PC-3 (cell line): ENCODE measurements at regions not wholly inside any gene's neighbourhood (a gene's known extent, or its start where the extent isn't known, plus 50 kb on each side); places are given as distances from the start of the nearest gene placed in this dataset.

Source experiments
- ATAC-seq: fragments of 200-7000 bp; cut with Tn5 transposase; 2 replicates; pipeline ENCODE4 v1.9.1; 2020; ENCODE audit warnings: mild to moderate bottlenecking, moderate library complexity
- BruUV-seq: library from RNA; stranded (reverse); fragments of 400-500 nt; replicated peaks from 2 replicates; lab custom pipeline; 2021; lab: Mats Ljungman, UMichigan
- CTCF ChIA-PET: fragments of 300-600 bp; sonication (Branson Sonifier 250); formaldehyde crosslinking; loops from one replicate; lab custom pipeline; 2022; ENCODE audit warnings: antibody characterized with exemption; lab: Charles Lee
- POLR2A ChIA-PET: fragments of 300-600 bp; sonication (Branson Sonifier 250); formaldehyde crosslinking; loops from one replicate; lab custom pipeline; 2022; ENCODE audit warnings: antibody characterized with exemption; ENCODE audit not compliant: unreplicated experiment; lab: Charles Lee
- DNase-seq: peaks from one replicate; pipeline ENCODE4 v3.0.0-alpha.2; 2015
- H2AFZ ChIP-seq: fragments of 300-600 bp; sonication (generic); 2 replicates; pipeline ENCODE4 v1.6.0; 2016; ENCODE audit warnings: antibody characterized with exemption, low read length
- H3F3A ChIP-seq: fragments of 300-600 bp; sonication (generic); one replicate; pipeline ENCODE4 v1.6.0; 2017; ENCODE audit warnings: antibody characterized with exemption, low read length, control low read depth, mild to moderate bottlenecking; ENCODE audit not compliant: unreplicated experiment
- H3K27ac ChIP-seq: fragments of 300-600 bp; sonication (generic); 2 replicates; pipeline ENCODE4 v1.5.1; 2016; ENCODE audit warnings: mild to moderate bottlenecking, low read length
- H3K27me3 ChIP-seq: fragments of 300-600 bp; sonication (generic); 2 replicates; pipeline ENCODE4 v1.6.1; 2016; ENCODE audit warnings: low read length, mixed read lengths
- H3K36me3 ChIP-seq: fragments of 300-600 bp; sonication (generic); 2 replicates; pipeline ENCODE4 v1.6.1; 2016; ENCODE audit warnings: low read depth, mixed run types, low read length, mixed read lengths
- H3K4me1 ChIP-seq: fragments of 300-600 bp; sonication (generic); 2 replicates; pipeline ENCODE4 v1.5.1; 2016; ENCODE audit warnings: low read length; ENCODE audit not compliant: insufficient read depth
- H3K4me2 ChIP-seq: fragments of 300-600 bp; sonication (generic); 2 replicates; pipeline ENCODE4 v1.6.0; 2016; ENCODE audit warnings: low read length
- H3K4me3 ChIP-seq: fragments of 300-600 bp; sonication (generic); 2 replicates; pipeline ENCODE4 v1.5.1; 2016; ENCODE audit warnings: mild to moderate bottlenecking, low read length, mixed read lengths
- H3K79me2 ChIP-seq: fragments of 300-600 bp; sonication (generic); 2 replicates; pipeline ENCODE4 v1.6.1; 2017; ENCODE audit warnings: low read length, mixed read lengths
- H3K9ac ChIP-seq: fragments of 300-600 bp; sonication (generic); 2 replicates; pipeline ENCODE4 v1.6.0; 2016; ENCODE audit warnings: mild to moderate bottlenecking, low read length
- H3K9me2 ChIP-seq: fragments of 300-600 bp; sonication (generic); replicated peaks from 2 replicates; pipeline ENCODE4 v1.6.1; 2016; ENCODE audit warnings: mixed run types, low read length, mixed read lengths
- H3K9me3 ChIP-seq: fragments of 300-600 bp; sonication (generic); 2 replicates; pipeline ENCODE4 v1.6.1; 2016; ENCODE audit warnings: low read length, mixed read lengths
- H4K20me1 ChIP-seq: fragments of 300-600 bp; sonication (generic); 2 replicates; pipeline ENCODE4 v1.6.1; 2016; ENCODE audit warnings: low read length, mixed read lengths
- CTCF ChIP-seq: fragments of 300-600 bp; sonication (generic); conservative IDR thresholded peaks from 2 replicates; pipeline ENCODE4 v1.5.1; 2017; ENCODE audit warnings: antibody characterized with exemption, low read depth, mild to moderate bottlenecking, low read length
- EZH2 ChIP-seq: fragments of 300-600 bp; sonication (generic); IDR thresholded peaks from one replicate; pipeline ENCODE4 v1.6.1; 2017; ENCODE audit warnings: antibody characterized with exemption, mild to moderate bottlenecking, low read length; ENCODE audit not compliant: unreplicated experiment
- EZH2phosphoT487 ChIP-seq: fragments of 300-600 bp; sonication (generic); IDR thresholded peaks from 2 replicates; pipeline ENCODE4 v1.6.1; 2018; ENCODE audit warnings: mild to moderate bottlenecking, antibody characterized with exemption, low read length, borderline replicate concordance
- intact Hi-C: fragments of 100-400 bp; cut with micrococcal nuclease; formaldehyde crosslinking; loops from 2 replicates; pipeline ENCODE4 v1.9.0; 2023

- no peaks in the 10 kb centered on the region for H3K79me2 ChIP-seq
- no peaks in the 10 kb centered on the region for H3K9me3 ChIP-seq
- H2AFZ ChIP-seq, result no peak overlapping the region
- intact Hi-C loops, result no loop called here
- ATAC-seq, result no peak
- ChIA-PET CTCF (no interaction called here), POLR2A (no interaction called here)
- no peaks in the 10 kb centered on the region for H4K20me1 ChIP-seq
- no peaks in the 10 kb centered on the region for H3F3A ChIP-seq
- no peaks in the 10 kb centered on the region for H3K27me3 ChIP-seq
- H3K4me2 ChIP-seq, result no peak overlapping the region
- H3K4me3 ChIP-seq, result no peak overlapping the region
- no peaks in the 10 kb centered on the region for H3K9me2 ChIP-seq
- no peak for TF ChIP-seq EZH2
- no peak overlapping the region for H3K9ac ChIP-seq
- no peak overlapping the region for H3K27ac ChIP-seq
- BruUV-seq, result no TSS peak
- no peak for DNase-seq
- no peaks in the 10 kb centered on the region for H3K4me1 ChIP-seq
- no peaks in the 10 kb centered on the region for H3K36me3 ChIP-seq
These were observed 93.9 kb upstream of the FTMT start for GRCh38 chr5:121757753-121758152.

- ChIA-PET CTCF (no interaction called here), POLR2A (no interaction called here)
- no peaks in the 10 kb centered on the region for H3F3A ChIP-seq
- no peak overlapping the region for H2AFZ ChIP-seq
- no peak overlapping the region for H3K9ac ChIP-seq
- no peak for ATAC-seq
- no peaks in the 10 kb centered on the region for H3K9me3 ChIP-seq
- no peaks in the 10 kb centered on the region for H4K20me1 ChIP-seq
- H3K4me1 ChIP-seq, result no peaks in the 10 kb centered on the region
- intact Hi-C loops, result no loop called here
- no peak overlapping the region for H3K4me2 ChIP-seq
- no peak overlapping the region for H3K27ac ChIP-seq
- no peaks in the 10 kb centered on the region for H3K79me2 ChIP-seq
- no peak overlapping the region for H3K4me3 ChIP-seq
- DNase-seq, result no peak
- no peaks in the 10 kb centered on the region for H3K36me3 ChIP-seq
- TF ChIP-seq CTCF (no peak), EZH2 (no peak), EZH2phosphoT487 (no peak)
- no peaks in the 10 kb centered on the region for H3K9me2 ChIP-seq
- no peaks in the 10 kb centered on the region for H3K27me3 ChIP-seq
- BruUV-seq, result no TSS peak
These were observed 93.1 kb upstream of the FTMT start for GRCh38 chr5:121758615-121759014.

DNA sequence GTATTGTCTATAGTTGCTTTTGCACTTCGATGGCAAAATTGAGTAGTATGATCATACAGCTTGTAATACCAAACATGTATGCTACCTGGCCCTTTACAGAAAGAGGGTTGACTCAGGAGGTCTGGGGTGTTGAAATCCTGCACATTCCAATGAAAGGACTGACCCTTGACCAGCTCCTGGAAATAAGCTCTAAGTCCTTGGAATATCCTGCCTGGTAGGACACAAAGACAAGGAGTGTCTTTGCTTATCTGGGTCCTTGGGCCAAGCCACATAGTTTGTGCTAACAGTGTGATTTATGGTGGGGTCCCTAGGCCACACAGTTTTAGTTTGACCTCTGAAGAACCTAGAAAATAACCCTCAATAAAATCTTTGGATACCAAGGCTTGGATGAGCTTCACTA lies 89.3 kb upstream of the FTMT start:
- no peaks in the 10 kb centered on the region for H3K27me3 ChIP-seq
- no peak overlapping the region for H2AFZ ChIP-seq
- H3K4me3 ChIP-seq, result no peak overlapping the region
- H3F3A ChIP-seq, result no peaks in the 10 kb centered on the region
- intact Hi-C loops, result no loop called here
- no peaks in the 10 kb centered on the region for H4K20me1 ChIP-seq
- H3K4me1 ChIP-seq, result no peaks in the 10 kb centered on the region
- H3K9me3 ChIP-seq, result no peaks in the 10 kb centered on the region
- H3K79me2 ChIP-seq, result no peaks in the 10 kb centered on the region
- POLR2A ChIA-PET, result no interaction called here
- ATAC-seq (no peak), DNase-seq (no peak)
- CTCF ChIA-PET, result no interaction called here
- H3K9ac ChIP-seq, result no peak overlapping the region
- BruUV-seq, result no TSS peak
- no peaks in the 10 kb centered on the region for H3K9me2 ChIP-seq
- TF ChIP-seq CTCF, result no peak
- TF ChIP-seq EZH2phosphoT487, result no peak
- TF ChIP-seq EZH2, result no peak
- H3K36me3 ChIP-seq, result no peaks in the 10 kb centered on the region
- no peak overlapping the region for H3K4me2 ChIP-seq
- no peak overlapping the region for H3K27ac ChIP-seq
